Sciatic nerve (tissue), 2 donors: ENCODE measurements at regions not wholly inside any gene's neighbourhood (a gene's known extent, or its start where the extent isn't known, plus 50 kb on each side); places are given as distances from the start of the nearest gene placed in this dataset.

Source experiments
- ATAC-seq: fragments of 200-7000 bp; cut with Tn5 transposase; one replicate; pipeline ENCODE4 v1.9.1; 2020; ENCODE audit warnings: mild to moderate bottlenecking, moderate library complexity
- DNase-seq: peaks from one replicate; pipeline ENCODE4 v3.0.0-alpha.2; 2020; ENCODE audit warnings: low spot score
- intact Hi-C: fragments of 100-400 bp; cut with DNase I; formaldehyde crosslinking; loops from one replicate; pipeline ENCODE4 v1.14.2; 2022
- donor health status: DM: no; HTN: no; CAD: no.
- donor health status: DM: no; HTN: no; CAD: no.

DNA sequence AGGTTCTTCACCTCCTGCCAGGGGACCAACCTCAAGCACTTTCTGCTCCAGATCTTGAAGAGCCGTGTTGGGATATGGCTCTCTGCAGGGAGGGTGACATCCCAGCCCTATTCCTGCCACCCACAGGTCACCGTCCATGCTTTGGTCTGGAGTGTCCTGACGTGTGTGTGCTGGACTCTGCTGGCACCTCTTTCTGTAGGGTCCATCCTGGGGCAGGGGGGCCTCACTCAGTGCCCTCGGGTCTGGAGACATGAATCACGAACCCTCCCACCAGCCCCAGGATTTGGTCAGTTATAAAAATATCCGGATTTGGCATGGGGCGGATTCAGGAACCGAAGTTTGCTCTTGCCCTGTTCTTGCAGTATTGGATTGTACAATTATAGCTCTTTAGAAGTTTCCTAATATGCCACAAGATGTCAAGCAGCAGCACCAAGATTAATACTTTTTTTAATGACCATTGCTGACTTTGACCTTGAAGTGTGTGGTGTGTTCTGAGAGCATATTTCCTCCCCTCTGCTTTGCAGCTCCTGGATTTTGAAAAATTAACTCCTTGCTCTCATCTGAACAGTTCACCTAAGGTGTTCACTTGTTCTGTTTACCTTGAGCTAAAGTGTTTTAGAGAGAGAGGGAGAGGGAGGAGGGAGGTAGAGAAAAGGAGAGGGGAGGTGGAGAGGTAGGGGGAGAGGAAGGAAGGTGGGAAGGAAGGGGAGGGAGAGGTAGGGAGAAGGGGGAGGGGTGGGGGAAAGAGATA lies 95.4 kb upstream of the SHH start:
- DNase-seq (no peak), ATAC-seq (no peak)
- intact Hi-C loops, result no loop called here

GRCh38 chr7:155901176-155901575 lies 88.9 kb upstream of the SHH start:
- ATAC-seq (peak; percentile 20), DNase-seq (no peak)
- intact Hi-C loops, result no loop called here

DNA sequence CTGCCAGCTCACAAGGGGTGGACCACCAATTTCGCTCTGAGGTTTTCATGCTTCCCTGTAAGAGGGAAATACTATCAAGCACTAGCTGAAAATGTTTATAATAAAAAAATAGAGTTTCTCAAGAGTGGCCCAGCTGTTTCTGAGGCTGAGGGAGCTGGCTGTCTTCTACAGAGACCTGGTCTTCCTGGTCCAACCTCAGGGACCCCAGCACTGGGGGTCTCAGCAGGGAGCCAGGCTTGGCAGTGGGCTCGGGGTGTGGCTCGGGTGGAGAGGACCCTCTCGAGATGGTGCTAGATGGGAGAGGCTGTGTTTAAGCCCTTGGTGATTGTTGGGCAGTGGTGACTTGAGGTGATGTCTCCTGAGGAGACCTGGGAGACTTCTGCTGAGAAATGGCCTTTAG lies 87.3 kb upstream of the SHH start:
- ATAC-seq (no peak), DNase-seq (no peak)
- intact Hi-C loops, result no loop called here

DNA sequence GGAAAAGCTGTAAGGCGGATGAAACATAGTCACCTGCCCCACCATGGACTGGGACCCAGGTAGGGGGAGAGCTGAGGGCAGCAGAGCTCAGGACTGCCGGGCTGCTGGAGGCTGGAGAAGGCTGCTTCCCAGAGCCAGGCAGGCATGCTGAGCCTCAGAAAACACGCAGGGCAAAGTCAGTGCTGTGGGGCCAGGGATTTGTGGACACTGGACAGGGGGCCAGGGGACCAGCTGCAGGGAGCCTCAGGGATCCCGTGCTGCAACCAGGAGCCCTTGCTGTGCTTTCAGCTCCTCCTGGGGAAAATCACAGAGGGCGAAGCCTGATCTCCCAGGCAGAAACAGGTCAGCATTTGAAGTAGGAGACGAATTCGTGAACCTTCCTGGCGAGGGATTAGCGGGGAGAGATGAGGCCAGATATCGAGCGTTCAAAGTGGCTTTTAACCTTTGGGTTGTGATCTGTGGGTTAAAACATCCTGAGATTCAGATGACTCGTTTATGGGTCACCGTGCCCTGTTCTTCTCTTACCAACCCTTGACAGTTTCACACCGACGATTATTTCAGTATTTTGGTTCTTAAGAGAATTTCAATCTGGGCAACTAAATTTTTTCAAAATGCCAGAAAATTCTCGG lies 85.6 kb upstream of the SHH start:
- ATAC-seq (no peak), DNase-seq (no peak)
- intact Hi-C loops, result no loop called here

DNA sequence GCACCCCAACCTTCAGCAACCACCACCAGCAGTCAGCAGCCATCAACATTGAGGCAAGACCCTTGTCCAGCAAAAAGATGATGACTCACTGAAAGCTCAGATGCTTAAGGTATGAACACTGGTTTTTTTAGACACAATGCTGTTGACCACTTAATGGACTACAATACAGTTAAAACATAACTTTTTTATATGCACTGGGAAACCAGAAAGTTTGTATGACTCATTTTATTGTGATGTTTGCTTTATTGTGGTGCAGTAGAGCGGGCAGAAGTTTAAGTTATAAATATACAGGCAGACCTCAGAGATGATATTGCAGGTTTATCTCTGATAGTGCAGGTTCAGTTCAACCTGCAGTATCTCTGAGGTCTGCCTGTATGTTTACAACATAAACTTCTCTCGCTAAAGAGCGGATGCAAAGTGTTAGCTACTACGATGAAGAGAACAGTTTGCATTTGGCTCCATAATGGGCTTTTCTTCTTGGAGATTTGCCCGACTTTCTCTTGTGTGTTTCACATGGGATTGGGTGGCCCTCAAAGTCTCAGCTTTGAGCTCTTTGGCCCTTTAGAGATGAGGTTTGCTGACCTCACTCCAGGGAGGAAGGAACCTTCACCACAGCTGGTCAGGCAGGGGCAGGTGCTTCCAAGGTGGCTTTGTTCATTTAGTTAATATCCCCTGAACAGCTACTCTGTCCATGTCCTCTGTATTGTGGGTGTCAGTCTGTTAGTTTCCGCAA lies 84.4 kb upstream of the SHH start:
- ATAC-seq, result no peak
- intact Hi-C loops, result no loop called here
- no peak for DNase-seq

DNA sequence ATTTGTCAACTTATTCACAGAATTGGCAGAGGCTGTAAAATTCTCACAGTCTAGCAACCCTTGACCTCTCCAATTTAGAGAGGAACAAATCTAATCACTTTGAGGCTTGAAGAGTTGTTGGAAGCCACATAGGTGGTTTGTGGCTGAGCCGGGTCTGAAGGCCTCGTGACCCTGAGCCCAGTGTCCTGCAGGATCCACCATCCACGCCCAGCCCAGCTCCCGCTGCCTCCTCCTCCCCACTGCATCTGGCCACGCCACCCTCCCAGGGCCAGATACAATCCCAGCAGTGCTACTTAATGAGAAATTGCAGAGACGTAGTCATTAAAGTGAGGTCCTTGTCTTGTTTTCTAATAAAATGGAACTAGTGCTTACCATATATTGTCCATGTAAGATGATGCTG lies 81.4 kb upstream of the SHH start:
- intact Hi-C loops, result no loop called here
- ATAC-seq, result no peak
- DNase-seq, result peak; percentile 13

DNA sequence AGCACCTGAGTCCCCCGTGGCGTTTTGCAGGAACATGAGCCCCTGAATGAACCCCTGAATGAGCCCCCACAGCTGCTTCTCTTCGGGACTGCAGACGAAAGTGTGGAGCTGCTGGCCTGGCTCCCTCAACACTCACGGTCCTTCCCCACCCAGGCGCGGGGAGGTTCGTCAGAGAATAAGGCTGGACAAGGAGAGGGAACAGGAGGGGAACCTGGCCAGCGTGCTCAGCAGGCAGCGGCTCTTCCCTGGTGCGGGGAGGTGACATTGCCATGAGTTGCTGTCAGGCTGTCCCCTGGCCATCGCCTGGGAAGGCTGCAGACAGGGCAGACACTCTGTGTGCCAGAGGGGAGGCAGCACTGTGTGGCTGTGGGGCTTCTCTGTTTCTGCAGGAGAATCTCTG lies 80.9 kb upstream of the SHH start:
- intact Hi-C loops, result no loop called here
- DNase-seq (peak; percentile 30), ATAC-seq (no peak)

DNA sequence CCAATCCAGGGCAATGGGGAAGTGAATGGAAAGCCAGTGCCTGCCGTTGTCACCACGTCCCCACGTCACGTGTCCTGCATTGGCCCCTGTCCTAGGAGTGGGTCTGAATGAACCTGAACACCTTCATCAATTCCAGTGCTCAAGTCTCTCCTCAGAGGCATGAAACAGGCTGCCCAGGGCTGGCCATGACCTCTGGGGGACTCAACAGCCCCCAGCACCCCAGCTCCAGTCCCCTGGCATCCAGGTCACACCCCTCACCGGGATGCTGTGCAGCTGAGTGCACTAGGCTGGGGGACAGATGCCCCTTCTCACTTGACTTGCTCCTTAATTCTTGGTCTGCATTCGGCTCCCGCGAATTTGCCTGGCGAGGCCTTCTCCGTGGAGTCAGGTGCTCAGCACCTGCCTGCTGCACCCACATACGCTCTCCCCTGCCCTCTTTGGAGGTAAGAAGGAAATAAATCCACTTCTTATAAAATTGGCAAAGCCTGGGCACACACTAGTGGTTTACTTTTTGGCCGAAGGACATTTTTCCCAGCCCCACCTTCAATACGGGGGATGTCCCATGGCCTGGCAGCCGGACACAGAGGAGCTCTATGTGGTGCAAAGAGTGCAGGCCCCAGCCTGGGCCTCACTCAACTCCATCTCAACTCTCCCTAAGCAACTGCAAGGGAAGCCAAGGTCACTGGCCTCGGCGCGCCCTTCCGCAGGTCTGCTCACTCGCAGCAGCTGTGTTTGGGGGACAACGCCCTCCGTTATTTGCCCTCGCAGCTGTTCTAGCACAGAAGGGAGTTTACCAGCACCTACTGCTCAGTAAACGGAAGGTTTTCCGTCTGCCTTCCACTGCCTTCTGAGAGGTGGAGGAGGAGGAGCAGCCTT lies 77.6 kb upstream of the SHH start:
- ATAC-seq, result no peak
- intact Hi-C loops, result no loop called here
- DNase-seq, result peak; percentile 35

GRCh38 chr7:155887174-155887525 lies 74.9 kb upstream of the SHH start:
- ATAC-seq, result no peak
- intact Hi-C loops, result no loop called here
- peak; percentile 30 for DNase-seq

DNA sequence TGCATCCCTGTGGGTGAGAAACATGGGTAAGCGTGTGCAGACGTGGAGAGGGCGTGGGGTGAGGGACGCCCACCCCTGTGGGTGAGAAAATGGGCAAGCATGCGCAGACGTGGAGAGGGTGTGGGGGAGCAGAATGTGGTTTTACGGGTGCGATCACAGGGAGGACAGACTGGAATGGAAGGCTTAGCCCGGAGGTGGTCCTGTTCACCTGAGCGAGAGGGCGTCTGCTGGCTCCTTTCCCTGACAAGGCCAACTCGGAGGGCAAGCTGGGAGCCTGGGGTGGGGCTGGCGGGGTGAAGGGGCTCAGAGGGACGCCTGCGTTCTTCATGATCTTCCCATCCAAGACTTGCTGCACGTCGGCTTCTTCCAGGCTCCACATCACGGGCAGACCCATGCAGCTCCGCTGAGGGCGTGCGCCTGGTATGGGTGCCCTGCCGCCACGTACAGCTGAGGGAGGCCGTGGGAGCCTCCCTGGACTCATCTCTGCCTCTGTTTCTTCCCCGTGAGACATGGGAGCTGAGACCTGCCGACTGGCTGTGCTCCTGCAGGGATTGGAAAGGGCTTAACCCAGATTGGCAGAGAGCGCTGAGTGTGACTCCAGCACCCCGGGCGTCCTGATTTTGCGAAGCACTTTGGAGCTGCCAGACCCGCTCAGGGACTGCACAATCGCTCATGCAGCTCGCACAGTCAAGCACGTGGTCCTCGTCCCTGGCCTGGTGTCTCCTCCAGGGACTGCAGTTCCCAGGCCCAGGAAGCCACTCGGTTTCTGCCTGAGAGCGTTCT lies 74.3 kb upstream of the SHH start:
- DNase-seq (no peak), ATAC-seq (no peak)
- intact Hi-C loops, result no loop called here

GRCh38 chr7:155885167-155886155 lies 73.2 kb upstream of the SHH start:
- intact Hi-C loops, result no loop called here
- ATAC-seq (peak; percentile 57), DNase-seq (peak; percentile 60)

GRCh38 chr7:155884225-155885166 lies 72.2 kb upstream of the SHH start:
- ATAC-seq, result no peak
- DNase-seq, result peak; percentile 36
- intact Hi-C loops, result no loop called here

- DNase-seq (peak; percentile 42), ATAC-seq (no peak)
- intact Hi-C loops, result no loop called here
Measured at GRCh38 chr7:155883491-155884224, 71.4 kb upstream of the SHH start.

- intact Hi-C loops, result no loop called here
- no peak for ATAC-seq
- no peak for DNase-seq
Measured at GRCh38 chr7:155882596-155882995, 70.3 kb upstream of the SHH start.

- ATAC-seq (no peak), DNase-seq (peak; percentile 38)
- intact Hi-C loops, result no loop called here
Measured at GRCh38 chr7:155881471-155882350, 69.4 kb upstream of the SHH start.
